ENCODE measurements at regions not wholly inside any gene's neighbourhood (a gene's known extent, or its start where the extent isn't known, plus 50 kb on each side); places are given as distances from the start of the nearest gene placed in this dataset.

DNA sequence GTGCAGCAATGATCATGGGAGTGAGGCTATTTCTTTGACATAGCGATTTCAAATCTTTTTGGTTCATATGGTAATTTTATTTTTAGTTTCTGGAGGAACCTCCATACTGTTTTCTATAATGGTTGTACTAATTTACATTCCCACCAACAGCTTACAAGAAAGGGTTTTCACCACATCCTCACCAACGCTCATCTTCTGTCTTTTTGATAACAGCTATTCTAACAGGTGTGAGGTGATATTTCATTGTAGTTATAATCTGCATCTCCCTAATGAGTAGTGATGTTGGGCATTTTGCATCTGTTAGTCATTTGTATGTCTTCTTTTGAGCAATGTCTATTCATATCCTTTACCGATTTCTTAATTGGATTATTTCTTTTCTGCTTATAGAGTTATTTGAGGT lies 75.0 kb upstream of the FHIP2A start:
- Histone ChIP-seq H3K9me3 (ENCODE audit: control insufficient read depth, insufficient read depth, low read depth, low read length) (no peaks in the 10 kb centered on the region), H3K36me3 (ENCODE audit: control insufficient read depth in 2 of 2, insufficient read depth in 1 of 2, low read length in 2 of 2) (no peaks in the 10 kb centered on the region), H3K4me3 (ENCODE audit: low read depth, low read length) (no peak overlapping the region), H3K27ac (ENCODE audit: extremely low read depth, low read depth, low read length) (no peak overlapping the region), H3K4me1 (ENCODE audit: control insufficient read depth, insufficient read depth, low read length) (peaks cover 11% of the 10 kb centered on the region)
- TF ChIP-seq ZNF266 (tag by site-specific recombination; IDR thresholded peaks at IDR 0.05; ENCODE audit: low read depth) (no peak), REPIN1 (tag by site-specific recombination; IDR thresholded peaks at IDR 0.05; ENCODE audit: low read depth) (no peak), ZNF223 (tag by site-specific recombination; IDR thresholded peaks at IDR 0.05) (no peak), BCL11A (tag by site-specific recombination; IDR thresholded peaks at IDR 0.05; ENCODE audit: low read depth) (no peak), ZNF610 (tag by site-specific recombination; IDR thresholded peaks at IDR 0.05; ENCODE audit: borderline replicate concordance) (no peak), PRDM1 (tag by site-specific recombination; IDR thresholded peaks at IDR 0.05) (no peak), ZNF529 (tag by site-specific recombination; IDR thresholded peaks at IDR 0.05; ENCODE audit: insufficient replicate concordance) (no peak), ZNF214 (tag by site-specific recombination; IDR thresholded peaks at IDR 0.05; ENCODE audit: borderline replicate concordance) (no peak), ZNF394 (tag by site-specific recombination; IDR thresholded peaks at IDR 0.05; ENCODE audit: borderline replicate concordance) (no peak), ZNF549 (tag by site-specific recombination; IDR thresholded peaks at IDR 0.05) (no peak), KLF9 (tag by site-specific recombination; IDR thresholded peaks at IDR 0.05; ENCODE audit: low read depth) (no peak)
- TF ChIP-seq, protein P1, sequence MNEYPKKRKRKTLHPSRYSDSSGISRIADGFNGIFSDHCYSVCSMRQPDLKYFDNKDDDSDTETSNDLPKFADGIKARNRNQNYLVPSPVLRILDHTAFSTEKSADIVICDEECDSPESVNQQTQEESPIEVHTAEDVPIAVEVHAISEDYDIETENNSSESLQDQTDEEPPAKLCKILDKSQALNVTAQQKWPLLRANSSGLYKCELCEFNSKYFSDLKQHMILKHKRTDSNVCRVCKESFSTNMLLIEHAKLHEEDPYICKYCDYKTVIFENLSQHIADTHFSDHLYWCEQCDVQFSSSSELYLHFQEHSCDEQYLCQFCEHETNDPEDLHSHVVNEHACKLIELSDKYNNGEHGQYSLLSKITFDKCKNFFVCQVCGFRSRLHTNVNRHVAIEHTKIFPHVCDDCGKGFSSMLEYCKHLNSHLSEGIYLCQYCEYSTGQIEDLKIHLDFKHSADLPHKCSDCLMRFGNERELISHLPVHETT (tag by site-specific recombination; IDR thresholded peaks at IDR 0.05) = no peak
- TF ChIP-seq, protein P2, sequence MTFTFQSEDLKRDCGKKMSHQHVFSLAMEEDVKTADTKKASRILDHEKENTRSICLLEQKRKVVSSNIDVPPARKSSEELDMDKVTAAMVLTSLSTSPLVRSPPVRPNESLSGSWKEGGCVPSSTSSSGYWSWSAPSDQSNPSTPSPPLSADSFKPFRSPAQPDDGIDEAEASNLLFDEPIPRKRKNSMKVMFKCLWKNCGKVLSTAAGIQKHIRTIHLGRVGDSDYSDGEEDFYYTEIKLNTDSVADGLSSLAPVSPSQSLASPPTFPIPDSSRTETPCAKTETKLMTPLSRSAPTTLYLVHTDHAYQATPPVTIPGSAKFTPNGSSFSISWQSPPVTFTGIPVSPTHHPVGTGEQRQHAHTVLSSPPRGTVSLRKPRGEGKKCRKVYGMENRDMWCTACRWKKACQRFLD (tag by site-specific recombination; IDR thresholded peaks at IDR 0.05) = no peak
- TF ChIP-seq, protein P3, sequence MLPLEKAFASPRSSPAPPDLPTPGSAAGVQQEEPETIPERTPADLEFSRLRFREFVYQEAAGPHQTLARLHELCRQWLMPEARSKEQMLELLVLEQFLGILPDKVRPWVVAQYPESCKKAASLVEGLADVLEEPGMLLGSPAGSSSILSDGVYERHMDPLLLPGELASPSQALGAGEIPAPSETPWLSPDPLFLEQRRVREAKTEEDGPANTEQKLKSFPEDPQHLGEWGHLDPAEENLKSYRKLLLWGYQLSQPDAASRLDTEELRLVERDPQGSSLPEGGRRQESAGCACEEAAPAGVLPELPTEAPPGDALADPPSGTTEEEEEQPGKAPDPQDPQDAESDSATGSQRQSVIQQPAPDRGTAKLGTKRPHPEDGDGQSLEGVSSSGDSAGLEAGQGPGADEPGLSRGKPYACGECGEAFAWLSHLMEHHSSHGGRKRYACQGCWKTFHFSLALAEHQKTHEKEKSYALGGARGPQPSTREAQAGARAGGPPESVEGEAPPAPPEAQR (tag by site-specific recombination; IDR thresholded peaks at IDR 0.05) = no peak
- ChIA-PET POLR2A (no interaction called here), CTCF (no interaction called here)

DNA sequence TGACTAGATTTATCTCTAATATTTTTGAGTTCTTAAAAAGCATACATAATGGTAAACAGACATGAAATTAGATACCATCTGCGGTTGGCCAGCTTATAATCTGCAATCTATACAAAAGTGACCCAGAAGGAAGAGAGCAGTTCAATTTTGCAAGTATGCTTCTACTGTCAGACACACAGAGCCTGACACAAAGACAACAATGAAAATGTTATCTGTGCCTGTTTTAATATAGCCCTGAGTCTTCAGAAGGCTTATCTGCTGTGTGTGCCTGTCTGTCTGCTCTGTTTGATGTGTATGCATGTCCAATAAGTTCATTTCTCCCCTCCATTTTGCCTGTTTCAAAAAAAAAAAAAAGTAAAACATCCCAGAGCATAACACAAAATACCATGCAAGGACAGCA lies 73.3 kb upstream of the FHIP2A start:
- TF ChIP-seq ZNF274 (IDR thresholded peaks at IDR 0.05; ENCODE audit: low read length) (no peak), ZNF274 (tag by site-specific recombination; IDR thresholded peaks at IDR 0.05; ENCODE audit: borderline replicate concordance) (no peak), ZBTB21 (tag by site-specific recombination; IDR thresholded peaks at IDR 0.05) (no peak), ZFP3 (tag by site-specific recombination; IDR thresholded peaks at IDR 0.05; ENCODE audit: low read depth) (no peak), ZFHX2 (tag by site-specific recombination; conservative IDR thresholded peaks at IDR 0.05) (no peak), ZNF473 (tag by site-specific recombination; IDR thresholded peaks at IDR 0.05) (no peak), ZNF311 (tag by site-specific recombination; IDR thresholded peaks at IDR 0.05; ENCODE audit: borderline replicate concordance) (no peak)
- TF ChIP-seq, protein P4, sequence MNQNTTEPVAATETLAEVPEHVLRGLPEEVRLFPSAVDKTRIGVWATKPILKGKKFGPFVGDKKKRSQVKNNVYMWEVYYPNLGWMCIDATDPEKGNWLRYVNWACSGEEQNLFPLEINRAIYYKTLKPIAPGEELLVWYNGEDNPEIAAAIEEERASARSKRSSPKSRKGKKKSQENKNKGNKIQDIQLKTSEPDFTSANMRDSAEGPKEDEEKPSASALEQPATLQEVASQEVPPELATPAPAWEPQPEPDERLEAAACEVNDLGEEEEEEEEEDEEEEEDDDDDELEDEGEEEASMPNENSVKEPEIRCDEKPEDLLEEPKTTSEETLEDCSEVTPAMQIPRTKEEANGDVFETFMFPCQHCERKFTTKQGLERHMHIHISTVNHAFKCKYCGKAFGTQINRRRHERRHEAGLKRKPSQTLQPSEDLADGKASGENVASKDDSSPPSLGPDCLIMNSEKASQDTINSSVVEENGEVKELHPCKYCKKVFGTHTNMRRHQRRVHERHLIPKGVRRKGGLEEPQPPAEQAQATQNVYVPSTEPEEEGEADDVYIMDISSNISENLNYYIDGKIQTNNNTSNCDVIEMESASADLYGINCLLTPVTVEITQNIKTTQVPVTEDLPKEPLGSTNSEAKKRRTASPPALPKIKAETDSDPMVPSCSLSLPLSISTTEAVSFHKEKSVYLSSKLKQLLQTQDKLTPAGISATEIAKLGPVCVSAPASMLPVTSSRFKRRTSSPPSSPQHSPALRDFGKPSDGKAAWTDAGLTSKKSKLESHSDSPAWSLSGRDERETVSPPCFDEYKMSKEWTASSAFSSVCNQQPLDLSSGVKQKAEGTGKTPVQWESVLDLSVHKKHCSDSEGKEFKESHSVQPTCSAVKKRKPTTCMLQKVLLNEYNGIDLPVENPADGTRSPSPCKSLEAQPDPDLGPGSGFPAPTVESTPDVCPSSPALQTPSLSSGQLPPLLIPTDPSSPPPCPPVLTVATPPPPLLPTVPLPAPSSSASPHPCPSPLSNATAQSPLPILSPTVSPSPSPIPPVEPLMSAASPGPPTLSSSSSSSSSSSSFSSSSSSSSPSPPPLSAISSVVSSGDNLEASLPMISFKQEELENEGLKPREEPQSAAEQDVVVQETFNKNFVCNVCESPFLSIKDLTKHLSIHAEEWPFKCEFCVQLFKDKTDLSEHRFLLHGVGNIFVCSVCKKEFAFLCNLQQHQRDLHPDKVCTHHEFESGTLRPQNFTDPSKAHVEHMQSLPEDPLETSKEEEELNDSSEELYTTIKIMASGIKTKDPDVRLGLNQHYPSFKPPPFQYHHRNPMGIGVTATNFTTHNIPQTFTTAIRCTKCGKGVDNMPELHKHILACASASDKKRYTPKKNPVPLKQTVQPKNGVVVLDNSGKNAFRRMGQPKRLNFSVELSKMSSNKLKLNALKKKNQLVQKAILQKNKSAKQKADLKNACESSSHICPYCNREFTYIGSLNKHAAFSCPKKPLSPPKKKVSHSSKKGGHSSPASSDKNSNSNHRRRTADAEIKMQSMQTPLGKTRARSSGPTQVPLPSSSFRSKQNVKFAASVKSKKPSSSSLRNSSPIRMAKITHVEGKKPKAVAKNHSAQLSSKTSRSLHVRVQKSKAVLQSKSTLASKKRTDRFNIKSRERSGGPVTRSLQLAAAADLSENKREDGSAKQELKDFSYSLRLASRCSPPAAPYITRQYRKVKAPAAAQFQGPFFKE (tag by site-specific recombination; IDR thresholded peaks at IDR 0.05; ENCODE audit: borderline replicate concordance) = no peak
- TF ChIP-seq, protein P5, sequence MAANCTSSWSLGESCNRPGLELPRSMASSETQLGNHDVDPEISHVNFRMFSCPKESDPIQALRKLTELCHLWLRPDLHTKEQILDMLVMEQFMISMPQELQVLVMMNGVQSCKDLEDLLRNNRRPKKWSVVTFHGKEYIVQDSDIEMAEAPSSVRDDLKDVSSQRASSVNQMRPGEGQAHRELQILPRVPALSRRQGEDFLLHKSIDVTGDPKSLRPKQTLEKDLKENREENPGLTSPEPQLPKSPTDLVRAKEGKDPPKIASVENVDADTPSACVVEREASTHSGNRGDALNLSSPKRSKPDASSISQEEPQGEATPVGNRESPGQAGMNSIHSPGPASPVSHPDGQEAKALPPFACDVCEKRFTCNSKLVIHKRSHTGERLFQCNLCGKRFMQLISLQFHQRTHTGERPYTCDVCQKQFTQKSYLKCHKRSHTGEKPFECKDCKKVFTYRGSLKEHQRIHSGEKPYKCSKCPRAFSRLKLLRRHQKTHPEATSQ (tag by site-specific recombination; IDR thresholded peaks at IDR 0.05) = no peak
- TF ChIP-seq, protein P6, sequence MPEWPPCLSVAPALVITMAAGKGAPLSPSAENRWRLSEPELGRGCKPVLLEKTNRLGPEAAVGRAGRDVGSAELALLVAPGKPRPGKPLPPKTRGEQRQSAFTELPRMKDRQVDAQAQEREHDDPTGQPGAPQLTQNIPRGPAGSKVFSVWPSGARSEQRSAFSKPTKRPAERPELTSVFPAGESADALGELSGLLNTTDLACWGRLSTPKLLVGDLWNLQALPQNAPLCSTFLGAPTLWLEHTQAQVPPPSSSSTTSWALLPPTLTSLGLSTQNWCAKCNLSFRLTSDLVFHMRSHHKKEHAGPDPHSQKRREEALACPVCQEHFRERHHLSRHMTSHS (tag by site-specific recombination; IDR thresholded peaks at IDR 0.05) = no peak
- POLR2A ChIA-PET = no interaction called here
- CTCF ChIA-PET = no interaction called here
- Histone ChIP-seq H3K4me3 (ENCODE audit: low read depth, low read length) (no peak overlapping the region), H3K36me3 (ENCODE audit: control insufficient read depth in 2 of 2, insufficient read depth in 1 of 2, low read length in 2 of 2) (no peaks in the 10 kb centered on the region), H3K9me3 (ENCODE audit: control insufficient read depth, insufficient read depth, low read depth, low read length) (no peaks in the 10 kb centered on the region), H3K4me1 (ENCODE audit: control insufficient read depth, insufficient read depth, low read length) (peaks cover 14% of the 10 kb centered on the region), H3K27ac (ENCODE audit: extremely low read depth, low read depth, low read length) (no peak overlapping the region)
